AG09309 (cell line): ENCODE measurements at regions not wholly inside any gene's neighbourhood (a gene's known extent, or its start where the extent isn't known, plus 50 kb on each side); places are given as distances from the start of the nearest gene placed in this dataset.

Experiments used
- DNase-seq: peaks from one replicate; pipeline ENCODE4 v3.0.0-alpha.2; 2010; ENCODE audit warnings: low read depth
- H3K4me3 ChIP-seq: 2 replicates; pipeline ENCODE4 v1.5.1; 2011; ENCODE audit warnings: mild to moderate bottlenecking, low read depth, low read length, moderate library complexity; ENCODE audit not compliant: control insufficient read depth
- TF ChIP-seq, protein P1 (sequence below): IDR thresholded peaks from 2 replicates; pipeline ENCODE4 v1.5.1; 2011; ENCODE audit warnings: mild to moderate bottlenecking, low read depth, low read length, inconsistent platforms; ENCODE audit not compliant: insufficient read depth, control insufficient read depth; ENCODE audit errors: missing control alignments

DNA sequence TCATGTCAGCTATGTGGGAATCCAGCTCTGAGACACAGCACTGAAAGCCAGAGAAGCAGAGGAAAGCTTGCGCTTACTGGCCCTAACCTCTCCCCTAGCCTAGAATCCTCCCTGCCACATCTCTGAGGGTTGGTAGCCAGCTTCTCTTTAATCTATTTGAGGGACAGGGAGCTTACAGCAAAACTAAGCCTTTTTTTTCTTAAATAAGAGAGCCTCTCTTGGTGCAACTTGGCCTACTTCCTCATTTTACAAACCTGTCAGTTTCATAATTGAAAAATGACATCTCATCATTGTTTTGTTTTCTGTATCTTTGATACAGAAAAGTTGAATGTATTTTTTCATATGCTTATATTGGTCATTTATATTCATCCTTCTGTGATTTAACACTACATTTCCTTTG lies 193.9 kb downstream of the ZNF621 start:
- TF ChIP-seq, protein P1, sequence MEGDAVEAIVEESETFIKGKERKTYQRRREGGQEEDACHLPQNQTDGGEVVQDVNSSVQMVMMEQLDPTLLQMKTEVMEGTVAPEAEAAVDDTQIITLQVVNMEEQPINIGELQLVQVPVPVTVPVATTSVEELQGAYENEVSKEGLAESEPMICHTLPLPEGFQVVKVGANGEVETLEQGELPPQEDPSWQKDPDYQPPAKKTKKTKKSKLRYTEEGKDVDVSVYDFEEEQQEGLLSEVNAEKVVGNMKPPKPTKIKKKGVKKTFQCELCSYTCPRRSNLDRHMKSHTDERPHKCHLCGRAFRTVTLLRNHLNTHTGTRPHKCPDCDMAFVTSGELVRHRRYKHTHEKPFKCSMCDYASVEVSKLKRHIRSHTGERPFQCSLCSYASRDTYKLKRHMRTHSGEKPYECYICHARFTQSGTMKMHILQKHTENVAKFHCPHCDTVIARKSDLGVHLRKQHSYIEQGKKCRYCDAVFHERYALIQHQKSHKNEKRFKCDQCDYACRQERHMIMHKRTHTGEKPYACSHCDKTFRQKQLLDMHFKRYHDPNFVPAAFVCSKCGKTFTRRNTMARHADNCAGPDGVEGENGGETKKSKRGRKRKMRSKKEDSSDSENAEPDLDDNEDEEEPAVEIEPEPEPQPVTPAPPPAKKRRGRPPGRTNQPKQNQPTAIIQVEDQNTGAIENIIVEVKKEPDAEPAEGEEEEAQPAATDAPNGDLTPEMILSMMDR = no peak
- DNase-seq = no peak
- no peak overlapping the region for H3K4me3 ChIP-seq

DNA sequence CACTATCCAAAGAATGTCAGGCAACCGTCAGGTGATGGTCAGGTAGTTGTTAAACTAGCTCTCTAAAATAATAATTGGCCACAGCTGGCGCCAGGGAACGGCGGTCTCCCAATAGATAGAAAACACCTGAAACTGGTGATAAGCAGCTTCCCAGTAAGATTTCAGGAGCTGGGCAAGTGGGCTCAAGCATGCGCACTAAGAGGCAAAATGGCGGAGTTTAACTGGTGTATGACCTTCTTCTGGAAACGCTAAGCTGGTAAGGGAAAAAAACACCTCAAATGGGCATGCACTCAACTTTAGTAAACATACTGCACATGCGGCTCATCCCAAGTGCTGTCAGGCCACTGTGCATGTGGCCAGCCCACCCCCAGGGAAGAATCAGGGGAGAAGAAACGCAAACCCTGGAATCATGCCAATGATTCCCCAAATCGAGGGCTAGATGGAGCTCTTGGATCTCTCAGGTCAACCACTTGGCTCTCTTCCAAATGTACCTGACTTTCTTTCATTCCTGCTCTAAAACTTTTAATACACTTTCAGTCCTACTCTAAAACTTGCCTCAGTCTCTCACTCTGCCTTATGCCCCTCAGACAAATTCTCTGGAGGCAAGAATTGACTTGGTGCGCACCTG lies 195.0 kb downstream of the ZNF621 start:
- TF ChIP-seq, protein P1 = no peak
- DNase-seq = no peak

DNA sequence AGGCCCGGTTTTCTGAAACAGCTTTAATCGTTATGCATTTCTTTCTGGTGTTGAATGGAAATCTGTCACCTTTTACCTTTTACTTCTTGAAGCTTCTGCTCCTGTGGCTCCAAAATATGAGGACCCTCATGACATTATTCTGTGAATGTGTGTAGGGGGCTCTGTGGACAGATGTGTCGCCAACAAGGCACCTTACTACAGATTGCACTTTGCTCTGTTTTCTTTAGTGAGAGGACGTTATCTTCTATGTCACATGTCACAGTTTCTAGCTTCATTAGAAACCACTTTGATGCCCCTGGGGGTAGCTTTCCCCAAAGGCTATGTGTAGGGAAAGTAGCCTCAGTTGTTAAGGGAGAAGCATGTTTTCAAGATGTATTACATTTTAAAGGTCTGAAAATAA lies 195.6 kb downstream of the ZNF621 start:
- TF ChIP-seq, protein P1 = no peak
- H3K4me3 ChIP-seq = no peak overlapping the region
- DNase-seq = no peak

More for the DNA sequence above, 195.0 kb downstream of the ZNF621 start:
- no peak overlapping the region for H3K4me3 ChIP-seq

DNA sequence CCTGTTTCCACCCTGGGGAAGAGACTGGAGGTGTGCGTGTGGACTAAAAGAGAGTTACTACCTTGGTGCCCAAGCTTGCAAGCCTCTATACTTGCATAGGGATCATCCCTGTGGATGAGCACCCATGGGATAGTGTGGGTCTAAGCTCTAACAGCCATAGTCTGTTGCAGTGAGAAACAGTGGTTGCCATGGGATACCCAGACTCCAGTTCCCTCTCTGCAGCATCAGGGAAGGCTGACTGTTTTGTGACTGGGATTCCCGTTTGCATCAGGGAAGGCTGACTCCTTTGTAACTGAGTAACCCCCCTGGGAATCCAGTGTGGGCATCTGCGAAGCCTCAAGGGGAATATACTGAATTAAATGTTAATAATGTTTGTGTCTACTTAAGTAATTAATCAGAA lies 196.1 kb downstream of the ZNF621 start:
- no peak overlapping the region for H3K4me3 ChIP-seq
- TF ChIP-seq, protein P1 = no peak
- no peak for DNase-seq

DNA sequence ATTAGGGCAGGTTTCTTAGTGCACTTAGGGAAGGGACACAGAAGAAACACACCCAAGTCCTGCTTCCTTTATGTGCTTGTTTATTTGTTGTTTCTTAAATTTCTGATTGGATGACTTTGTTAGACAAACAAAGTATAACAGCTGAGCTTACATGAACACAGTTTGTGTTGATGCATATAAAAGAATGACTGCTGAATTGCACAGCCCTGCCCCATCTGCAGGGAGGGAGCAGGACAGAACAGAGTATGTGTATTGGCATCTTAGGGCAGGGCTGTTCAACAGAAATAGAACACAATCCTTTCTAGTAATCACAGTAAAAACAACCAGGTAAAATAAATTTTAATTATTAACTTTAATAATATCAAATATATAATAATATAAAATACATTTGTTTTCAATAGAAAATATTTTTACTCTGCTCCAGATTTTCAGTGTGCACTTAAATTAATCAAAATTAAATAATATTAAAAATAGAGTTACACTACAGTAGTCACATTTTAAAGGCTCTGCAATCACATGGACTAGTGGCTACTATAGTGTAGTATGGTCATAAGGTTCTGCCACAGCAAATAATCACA lies 198.4 kb downstream of the ZNF621 start:
- TF ChIP-seq, protein P1 = no peak
- DNase-seq = no peak

DNA sequence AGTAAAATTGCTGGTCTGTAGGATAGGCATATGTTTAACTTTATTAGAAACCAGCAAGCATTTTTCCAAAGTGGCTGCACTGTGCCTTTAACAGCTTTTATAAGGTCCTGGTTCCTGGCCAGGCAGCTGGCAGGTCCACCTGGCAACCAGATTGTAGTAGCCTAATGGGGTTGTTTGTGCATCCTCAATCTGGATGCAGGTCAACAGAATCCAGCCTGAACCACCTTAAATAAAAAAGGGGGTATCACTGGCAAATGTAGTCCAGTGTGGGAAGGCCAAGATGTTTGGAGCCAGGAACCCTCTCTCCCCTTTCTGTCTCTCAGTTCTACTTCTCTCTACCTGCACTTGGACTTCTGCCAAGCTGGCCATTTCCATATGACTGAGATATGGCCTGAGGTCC lies 200.3 kb downstream of the ZNF621 start:
- H3K4me3 ChIP-seq = no peak overlapping the region
- TF ChIP-seq, protein P1 = no peak
- DNase-seq = no peak

More for the DNA sequence above, 198.4 kb downstream of the ZNF621 start:
- no peak overlapping the region for H3K4me3 ChIP-seq

DNA sequence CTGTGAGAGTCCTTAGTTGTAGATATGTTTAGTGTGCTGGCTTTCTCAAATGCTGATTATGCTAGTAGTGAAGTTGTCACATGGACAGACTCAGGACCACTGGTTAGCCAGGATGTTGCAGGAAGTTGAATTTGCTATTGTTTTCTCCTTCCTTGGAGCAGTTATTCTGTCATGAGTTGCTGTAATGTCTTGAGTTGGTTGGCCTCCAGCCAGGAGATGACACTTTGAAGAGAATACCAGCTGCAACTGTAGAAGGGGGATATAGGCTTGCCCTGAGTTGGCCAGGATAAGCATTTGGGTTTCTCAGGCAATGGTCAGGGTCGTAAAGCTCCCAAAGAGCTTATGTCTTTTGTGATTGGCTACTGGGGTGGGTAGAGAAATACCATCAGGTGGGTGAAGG lies 206.7 kb downstream of the ZNF621 start:
- H3K4me3 ChIP-seq = no peak overlapping the region
- TF ChIP-seq, protein P1 = no peak
- no peak for DNase-seq
